ENCODE measurements at regions not wholly inside any gene's neighbourhood (a gene's known extent, or its start where the extent isn't known, plus 50 kb on each side); places are given as distances from the start of the nearest gene placed in this dataset.
A peak's percentile ranks its signal among the peaks of the same experiment; 100 is the strongest.
"Not testable (repeated sequence)": the region's sequence is repeated elsewhere in the genome, so short reads cannot be mapped to it uniquely, and the experiment has no call there.

DNA sequence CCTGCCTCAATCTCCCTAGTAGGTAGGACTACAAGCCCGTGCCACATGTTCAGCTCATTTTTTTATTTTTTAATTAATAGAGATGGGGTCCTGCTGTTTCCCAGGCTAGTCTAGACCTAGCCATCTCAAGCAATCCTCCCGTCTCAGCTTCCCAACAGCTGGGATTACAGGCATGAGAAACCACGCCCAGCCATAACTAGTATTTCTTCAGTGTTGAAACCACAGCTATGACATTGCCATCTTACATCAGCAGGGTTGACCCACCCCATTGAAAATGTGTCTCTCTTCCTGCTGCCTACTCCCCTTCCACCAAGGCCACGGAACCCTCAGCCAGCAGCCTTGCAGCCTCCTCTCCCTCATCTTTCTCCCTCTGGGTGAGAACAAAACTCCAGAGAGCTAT is 62.1 kb upstream of the ZNF746 start:
- Histone ChIP-seq H3K36me3 (peaks cover 7 to 53% (median 38%) of the 10 kb centered on the region in 4 donors), H3K27me3 (no peaks in the 10 kb centered on the region), H3K27ac (replicated peaks in 1 of 4) (no peak overlapping the region), H3K9me3 (peaks cover 0 to 4% (median 0%) of the 10 kb centered on the region in 4 donors), H3K4me1 (peaks cover 4% of the 10 kb centered on the region in 4 donors), H3K4me3 (no peak overlapping the region)
- intact Hi-C loops (cut with DNase I): no loop called here
- 95% methylated on average over 4 of the region's 4 CpGs for WGBS
- no peak for DNase-seq (ENCODE audit: extremely low spot score)
- no peak for TF ChIP-seq POLR2A (IDR thresholded peaks at IDR 0.05; ENCODE audit: low read depth)
- no peak for TF ChIP-seq EP300 (IDR thresholded peaks at IDR 0.05)
- TF ChIP-seq POLR2AphosphoS5 (IDR thresholded peaks at IDR 0.05): no peak
- TF ChIP-seq, protein P1, sequence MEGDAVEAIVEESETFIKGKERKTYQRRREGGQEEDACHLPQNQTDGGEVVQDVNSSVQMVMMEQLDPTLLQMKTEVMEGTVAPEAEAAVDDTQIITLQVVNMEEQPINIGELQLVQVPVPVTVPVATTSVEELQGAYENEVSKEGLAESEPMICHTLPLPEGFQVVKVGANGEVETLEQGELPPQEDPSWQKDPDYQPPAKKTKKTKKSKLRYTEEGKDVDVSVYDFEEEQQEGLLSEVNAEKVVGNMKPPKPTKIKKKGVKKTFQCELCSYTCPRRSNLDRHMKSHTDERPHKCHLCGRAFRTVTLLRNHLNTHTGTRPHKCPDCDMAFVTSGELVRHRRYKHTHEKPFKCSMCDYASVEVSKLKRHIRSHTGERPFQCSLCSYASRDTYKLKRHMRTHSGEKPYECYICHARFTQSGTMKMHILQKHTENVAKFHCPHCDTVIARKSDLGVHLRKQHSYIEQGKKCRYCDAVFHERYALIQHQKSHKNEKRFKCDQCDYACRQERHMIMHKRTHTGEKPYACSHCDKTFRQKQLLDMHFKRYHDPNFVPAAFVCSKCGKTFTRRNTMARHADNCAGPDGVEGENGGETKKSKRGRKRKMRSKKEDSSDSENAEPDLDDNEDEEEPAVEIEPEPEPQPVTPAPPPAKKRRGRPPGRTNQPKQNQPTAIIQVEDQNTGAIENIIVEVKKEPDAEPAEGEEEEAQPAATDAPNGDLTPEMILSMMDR (IDR thresholded peaks at IDR 0.05): no peak

DNA sequence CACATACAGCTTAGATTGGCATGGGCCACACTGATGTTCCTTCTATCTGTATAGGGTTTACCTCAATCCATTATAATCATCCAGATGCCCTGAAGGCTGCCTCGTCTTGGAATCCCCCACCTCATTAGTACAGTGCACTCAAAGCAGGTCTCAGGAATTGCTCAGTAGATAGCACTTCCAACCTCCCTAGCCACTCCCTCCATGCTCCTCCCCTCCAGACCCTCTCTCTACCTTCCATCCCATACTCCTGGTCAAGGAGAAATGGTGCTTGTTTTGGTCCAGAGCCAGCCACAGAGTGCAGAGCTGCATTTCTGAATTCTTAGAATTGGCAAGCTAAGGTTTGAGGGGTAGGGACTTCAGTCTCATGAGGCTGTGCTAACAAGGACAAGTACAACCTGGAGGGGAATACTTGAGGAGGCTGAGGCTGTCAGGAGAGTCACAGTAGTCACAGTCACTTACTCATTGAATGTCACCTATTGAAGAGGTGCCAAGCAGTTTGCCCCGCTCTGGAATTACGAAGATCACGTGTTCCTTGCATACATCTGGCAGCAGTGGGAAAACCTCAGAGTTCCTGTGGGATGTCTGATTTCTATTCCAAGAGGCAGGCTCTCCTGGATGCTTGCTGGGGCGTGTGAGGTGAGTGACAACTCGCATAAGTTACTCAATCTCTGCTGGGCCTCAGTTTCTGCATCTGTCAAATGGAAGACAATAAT is 60.7 kb upstream of the ZNF746 start:
- no peaks in the 10 kb centered on the region for H3K9me3 ChIP-seq
- peaks cover 7 to 62% (median 38%) of the 10 kb centered on the region in 4 donors for H3K36me3 ChIP-seq
- H3K4me3 ChIP-seq: no peak overlapping the region
- no peaks in the 10 kb centered on the region for H3K27me3 ChIP-seq
- no peaks in the 10 kb centered on the region for H3K4me1 ChIP-seq
- intact Hi-C loops (cut with DNase I): no loop called here
- TF ChIP-seq POLR2A (IDR thresholded peaks at IDR 0.05; ENCODE audit: low read depth) (no peak), POLR2AphosphoS5 (IDR thresholded peaks at IDR 0.05) (no peak), EP300 (IDR thresholded peaks at IDR 0.05) (no peak)
- TF ChIP-seq, protein P1 (IDR thresholded peaks at IDR 0.05): no peak
- no peak for DNase-seq (ENCODE audit: extremely low spot score)
- no peak overlapping the region for H3K27ac ChIP-seq (replicated peaks in 1 of 4)
- whole genome bisulfite sequencing: 93% methylated on average over 6 of the region's 6 CpGs

DNA sequence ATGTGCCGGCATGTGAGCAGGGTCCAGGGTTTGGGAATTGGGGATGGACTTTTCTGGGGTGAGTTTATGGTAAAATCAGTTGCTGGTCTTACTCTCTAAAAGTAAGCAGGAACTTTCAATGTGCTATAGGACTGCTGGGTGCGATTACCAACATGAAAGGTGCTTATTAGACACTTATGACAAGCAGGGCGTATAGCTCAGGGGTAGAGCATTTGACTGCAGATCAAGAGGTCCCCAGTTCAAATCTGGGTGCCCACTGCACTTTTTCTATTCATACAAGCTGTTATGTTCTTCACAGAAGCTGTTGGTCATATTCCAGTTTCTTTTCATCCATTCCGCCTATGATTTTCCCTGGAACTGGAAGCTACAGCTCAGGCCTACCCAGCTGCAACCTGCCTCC is 58.9 kb upstream of the ZNF746 start:
- WGBS: 99% methylated on average over 4 of the region's 4 CpGs
- H3K27ac ChIP-seq (replicated peaks in 1 of 4); intact Hi-C loops (cut with DNase I); H3K27me3 ChIP-seq; DNase-seq (ENCODE audit: extremely low spot score); H3K9me3 ChIP-seq; H3K4me3 ChIP-seq; H3K4me1 ChIP-seq: not testable (repeated sequence)
- H3K36me3 ChIP-seq: peaks cover 8 to 76% (median 53%) of the 10 kb centered on the region in 4 donors

DNA sequence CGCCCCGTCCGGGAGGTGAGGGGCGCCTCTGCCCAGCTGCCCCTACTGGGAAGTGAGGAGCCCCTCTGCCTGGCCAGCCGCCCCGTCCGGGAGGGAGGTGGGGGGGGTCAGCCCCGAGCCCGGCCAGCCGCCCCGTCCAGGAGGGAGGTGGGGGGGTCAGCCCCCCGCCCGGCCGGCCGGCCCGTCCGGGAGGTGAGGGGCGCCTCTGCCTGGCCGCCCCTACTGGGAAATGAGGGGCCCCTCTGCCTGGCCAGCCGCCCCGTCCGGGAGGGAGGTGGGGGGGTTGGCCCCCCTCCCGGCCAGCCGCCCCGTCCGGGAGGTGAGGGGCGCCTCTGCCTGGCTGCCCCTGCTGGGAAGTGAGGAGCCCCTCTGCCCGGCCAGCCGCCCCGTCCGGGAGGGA is 57.2 kb upstream of the ZNF746 start:
- DNase-seq (ENCODE audit: extremely low spot score); H3K4me3 ChIP-seq; H3K9me3 ChIP-seq; intact Hi-C loops (cut with DNase I); H3K27ac ChIP-seq (replicated peaks in 1 of 4); H3K27me3 ChIP-seq; H3K4me1 ChIP-seq: not testable (repeated sequence)
- peaks cover 16 to 79% (median 66%) of the 10 kb centered on the region in 4 donors for H3K36me3 ChIP-seq
- WGBS: no CpG with 5 or more reads among the region's 31 CpGs

DNA sequence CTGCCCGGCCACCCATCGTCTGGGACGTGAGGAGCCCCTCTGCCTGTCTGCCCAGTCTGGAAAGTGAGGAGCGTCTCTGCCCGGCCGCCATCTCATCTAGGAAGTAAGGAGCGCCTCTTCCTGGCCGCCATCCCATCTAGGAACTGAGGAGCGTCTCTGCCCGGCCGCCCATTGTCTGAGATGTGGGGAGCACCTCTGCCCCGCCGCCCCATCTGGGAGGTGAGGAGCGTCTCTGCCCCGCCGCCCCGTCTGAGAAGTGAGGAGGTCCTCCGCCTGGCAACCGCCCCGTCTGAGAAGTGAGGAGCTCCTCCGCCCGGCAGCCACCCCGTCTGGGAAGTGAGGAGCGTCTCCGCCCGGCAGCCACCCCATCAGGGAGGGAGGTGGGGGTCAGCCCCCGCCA is 56.4 kb upstream of the ZNF746 start:
- 95% methylated on average over 7 of the region's 27 CpGs for WGBS
- H3K27ac ChIP-seq (replicated peaks in 1 of 4); H3K4me1 ChIP-seq; H3K27me3 ChIP-seq; intact Hi-C loops (cut with DNase I); H3K9me3 ChIP-seq; H3K4me3 ChIP-seq; DNase-seq (ENCODE audit: extremely low spot score): not testable (repeated sequence)
- H3K36me3 ChIP-seq: peaks cover 22 to 86% (median 70%) of the 10 kb centered on the region in 4 donors

DNA sequence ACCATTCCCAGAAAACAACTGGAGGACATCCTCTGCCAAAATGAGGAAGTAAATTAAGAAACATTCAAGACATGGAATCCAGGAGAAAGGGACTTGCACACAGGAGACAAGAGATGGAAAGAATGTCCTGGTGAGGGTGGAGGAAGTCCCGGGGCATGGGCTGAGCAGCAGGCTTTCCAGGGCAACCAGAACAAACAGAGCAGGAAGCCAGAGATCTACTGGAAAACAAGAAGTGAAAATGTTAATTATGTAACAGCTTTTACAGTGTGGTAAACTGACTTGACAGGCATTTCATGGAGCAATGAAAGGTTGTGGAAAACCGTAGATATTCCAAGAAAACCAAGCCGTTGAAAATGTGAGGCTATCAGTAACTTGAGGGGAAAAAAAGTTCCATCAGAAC is 55.2 kb upstream of the ZNF746 start:
- DNase-seq (ENCODE audit: extremely low spot score): no peak
- Histone ChIP-seq H3K9me3 (no peaks in the 10 kb centered on the region), H3K4me1 (peaks cover 0 to 8% (median 3%) of the 10 kb centered on the region in 4 donors), H3K36me3 (peaks cover 34 to 86% (median 73%) of the 10 kb centered on the region in 4 donors), H3K27ac (replicated peaks in 1 of 4) (peak overlapping the region in 3 of 4 donors; percentile 4 to 17 (median 10)), H3K4me3 (no peak overlapping the region), H3K27me3 (no peaks in the 10 kb centered on the region)
- intact Hi-C loops (cut with DNase I): no loop called here
- WGBS: 55% methylated on average over 3 of the region's 3 CpGs
- no peak for TF ChIP-seq POLR2A (IDR thresholded peaks at IDR 0.05; ENCODE audit: low read depth)
- no peak for TF ChIP-seq POLR2AphosphoS5 (IDR thresholded peaks at IDR 0.05)
- no peak for TF ChIP-seq EP300 (IDR thresholded peaks at IDR 0.05)
- TF ChIP-seq, protein P1 (IDR thresholded peaks at IDR 0.05): no peak
